ENCODE measurements at regions not wholly inside any gene's neighbourhood (a gene's known extent, or its start where the extent isn't known, plus 50 kb on each side); places are given as distances from the start of the nearest gene placed in this dataset.

DNA sequence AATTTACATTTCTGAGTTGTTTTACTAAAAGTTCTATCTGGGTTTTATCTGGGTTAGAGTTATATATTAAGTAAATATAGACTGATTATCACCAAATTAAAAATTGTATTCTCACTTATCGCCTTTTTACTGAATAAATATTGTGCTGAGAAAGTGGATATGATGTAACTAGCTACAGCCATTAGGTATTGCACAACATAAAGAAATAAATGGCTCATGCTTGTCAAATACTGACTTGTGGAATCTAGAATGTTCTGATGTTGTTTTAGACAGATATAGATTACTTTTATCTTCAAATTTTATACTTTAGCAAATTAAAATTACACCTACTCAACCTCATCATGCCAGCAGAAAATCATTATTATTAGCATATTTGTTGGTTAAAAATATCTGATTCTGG is 1277.1 kb upstream of the MIR17HG start:
- no peak for DNase-seq (ENCODE audit: low spot score)
- H3K9me3 Mint-ChIP-seq (ENCODE audit: unreplicated experiment) = no peaks in the 10 kb centered on the region
- peaks cover 2% of the 10 kb centered on the region for H3K4me1 Mint-ChIP-seq (ENCODE audit: unreplicated experiment)
- H3K27me3 Mint-ChIP-seq (ENCODE audit: unreplicated experiment) = no peaks in the 10 kb centered on the region
- H3K36me3 Mint-ChIP-seq (ENCODE audit: low read depth, unreplicated experiment) = no peaks in the 10 kb centered on the region
- H3K27ac Mint-ChIP-seq (ENCODE audit: unreplicated experiment) = no peak overlapping the region
- TF ChIP-seq CTCF (IDR thresholded peaks at IDR 0.05; ENCODE audit: unreplicated experiment) = no peak
- H3K4me3 Mint-ChIP-seq (ENCODE audit: unreplicated experiment) = no peak overlapping the region

DNA sequence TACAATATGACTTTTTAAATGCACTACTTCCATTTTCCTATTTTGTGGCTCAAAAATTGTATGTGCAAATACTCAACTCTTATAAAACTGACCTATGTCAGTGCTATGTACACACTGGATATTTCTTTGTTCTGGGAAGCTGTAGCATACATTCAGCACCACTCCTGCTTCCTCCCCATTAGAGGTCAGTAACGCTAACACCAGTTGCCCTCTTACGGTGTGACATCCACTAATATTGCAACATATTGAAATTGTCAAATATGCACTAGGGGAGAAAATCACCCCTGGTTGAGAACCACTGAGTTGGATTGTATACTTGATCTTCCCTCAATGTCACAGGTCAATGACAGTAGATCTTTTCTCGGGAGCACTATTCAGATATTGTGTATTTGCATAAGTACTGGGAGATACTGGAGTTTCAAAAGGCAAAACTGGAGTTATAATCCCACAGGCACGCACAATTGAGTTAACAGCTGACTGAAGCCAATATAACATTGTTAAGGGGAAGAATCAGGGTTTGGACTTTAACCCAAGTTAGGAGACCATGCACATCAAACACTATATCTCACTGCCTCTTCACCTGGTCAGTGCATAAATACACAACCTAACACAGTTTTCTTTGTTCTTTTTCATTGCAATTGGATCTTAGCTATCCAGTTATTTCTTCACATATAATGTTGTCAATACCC is 1276.5 kb upstream of the MIR17HG start:
- Mint-ChIP-seq H3K36me3 (ENCODE audit: low read depth, unreplicated experiment) (no peaks in the 10 kb centered on the region), H3K9me3 (ENCODE audit: unreplicated experiment) (no peaks in the 10 kb centered on the region), H3K27me3 (ENCODE audit: unreplicated experiment) (no peaks in the 10 kb centered on the region), H3K4me3 (ENCODE audit: unreplicated experiment) (no peak overlapping the region), H3K27ac (ENCODE audit: unreplicated experiment) (no peak overlapping the region), H3K4me1 (ENCODE audit: unreplicated experiment) (peaks cover 2% of the 10 kb centered on the region)
- DNase-seq (ENCODE audit: low spot score) = no peak
- TF ChIP-seq CTCF (IDR thresholded peaks at IDR 0.05; ENCODE audit: unreplicated experiment) = no peak

GRCh38 chr13:90084684-90085290 is 1262.7 kb upstream of the MIR17HG start:
- H3K4me1 Mint-ChIP-seq (ENCODE audit: unreplicated experiment) = no peaks in the 10 kb centered on the region
- no peaks in the 10 kb centered on the region for H3K9me3 Mint-ChIP-seq (ENCODE audit: unreplicated experiment)
- TF ChIP-seq CTCF (IDR thresholded peaks at IDR 0.05; ENCODE audit: unreplicated experiment) = no peak
- no peak overlapping the region for H3K27ac Mint-ChIP-seq (ENCODE audit: unreplicated experiment)
- H3K36me3 Mint-ChIP-seq (ENCODE audit: low read depth, unreplicated experiment) = no peaks in the 10 kb centered on the region
- H3K27me3 Mint-ChIP-seq (ENCODE audit: unreplicated experiment) = peaks cover 1% of the 10 kb centered on the region
- DNase-seq (ENCODE audit: low spot score) = no peak
- no peak overlapping the region for H3K4me3 Mint-ChIP-seq (ENCODE audit: unreplicated experiment)

DNA sequence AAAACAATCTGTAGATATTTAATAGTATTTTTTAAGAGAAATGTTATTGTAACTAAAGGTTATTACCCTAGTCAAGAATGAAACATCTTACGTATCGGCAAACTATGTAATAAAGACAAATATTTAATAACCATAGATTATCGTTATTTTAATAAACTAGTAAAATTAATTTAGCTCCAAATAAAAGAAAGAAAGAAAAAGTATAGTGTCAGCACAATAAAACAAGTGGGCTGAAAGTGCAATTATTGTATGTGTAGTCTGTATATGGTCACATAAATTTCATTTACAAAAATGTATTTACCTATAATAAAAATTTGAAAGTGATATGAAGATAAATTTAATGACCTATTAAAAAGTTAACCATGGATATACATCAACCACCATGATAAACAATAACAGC is 1258.4 kb upstream of the MIR17HG start:
- Mint-ChIP-seq H3K27ac (ENCODE audit: unreplicated experiment) (no peak overlapping the region), H3K36me3 (ENCODE audit: low read depth, unreplicated experiment) (no peaks in the 10 kb centered on the region), H3K4me3 (ENCODE audit: unreplicated experiment) (no peak overlapping the region), H3K27me3 (ENCODE audit: unreplicated experiment) (no peaks in the 10 kb centered on the region), H3K9me3 (ENCODE audit: unreplicated experiment) (no peaks in the 10 kb centered on the region), H3K4me1 (ENCODE audit: unreplicated experiment) (no peaks in the 10 kb centered on the region)
- no peak for DNase-seq (ENCODE audit: low spot score)
- no peak for TF ChIP-seq CTCF (IDR thresholded peaks at IDR 0.05; ENCODE audit: unreplicated experiment)

GRCh38 chr13:90091611-90092010 is 1255.9 kb upstream of the MIR17HG start:
- H3K27ac Mint-ChIP-seq (ENCODE audit: unreplicated experiment) = no peak overlapping the region
- no peak for DNase-seq (ENCODE audit: low spot score)
- H3K4me1 Mint-ChIP-seq (ENCODE audit: unreplicated experiment) = no peaks in the 10 kb centered on the region
- no peak overlapping the region for H3K4me3 Mint-ChIP-seq (ENCODE audit: unreplicated experiment)
- H3K36me3 Mint-ChIP-seq (ENCODE audit: low read depth, unreplicated experiment) = no peaks in the 10 kb centered on the region
- no peak for TF ChIP-seq CTCF (IDR thresholded peaks at IDR 0.05; ENCODE audit: unreplicated experiment)
- no peaks in the 10 kb centered on the region for H3K9me3 Mint-ChIP-seq (ENCODE audit: unreplicated experiment)
- no peaks in the 10 kb centered on the region for H3K27me3 Mint-ChIP-seq (ENCODE audit: unreplicated experiment)
